ENCODE measurements at regions not wholly inside any gene's neighbourhood (a gene's known extent, or its start where the extent isn't known, plus 50 kb on each side); places are given as distances from the start of the nearest gene placed in this dataset.

GRCh38 chr2:126222278-126222677, 433.7 kb upstream of the GYPC start:
- TF ChIP-seq CTCF (IDR thresholded peaks at IDR 0.05) (no peak), POLR2A (IDR thresholded peaks at IDR 0.05) (no peak)
